Ovary (tissue), 3 donors: ENCODE measurements at regions not wholly inside any gene's neighbourhood (a gene's known extent, or its start where the extent isn't known, plus 50 kb on each side); places are given as distances from the start of the nearest gene placed in this dataset.

Source experiments
- POLR2A ChIP-seq: fragments of 450-650 bp; IDR thresholded peaks from one replicate; pipeline ENCODE4 v1.6.1; 2017; ENCODE audit warnings: antibody characterized with exemption, mild to moderate bottlenecking, moderate library complexity
- TF ChIP-seq, protein P1 (sequence below), 3 donors: fragments of 450-650 bp in 2 of 3; fragments of 200-600 bp in 1 of 3; IDR thresholded peaks; one replicate each; pipeline versions ENCODE4 v1.5.1 to v1.8.0; 2016 to 2022; ENCODE audit warnings: antibody characterized with exemption in 3 of 3, mild to moderate bottlenecking in 1 of 3
- donor health status: DM: no; HTN: no; CAD: no.

DNA sequence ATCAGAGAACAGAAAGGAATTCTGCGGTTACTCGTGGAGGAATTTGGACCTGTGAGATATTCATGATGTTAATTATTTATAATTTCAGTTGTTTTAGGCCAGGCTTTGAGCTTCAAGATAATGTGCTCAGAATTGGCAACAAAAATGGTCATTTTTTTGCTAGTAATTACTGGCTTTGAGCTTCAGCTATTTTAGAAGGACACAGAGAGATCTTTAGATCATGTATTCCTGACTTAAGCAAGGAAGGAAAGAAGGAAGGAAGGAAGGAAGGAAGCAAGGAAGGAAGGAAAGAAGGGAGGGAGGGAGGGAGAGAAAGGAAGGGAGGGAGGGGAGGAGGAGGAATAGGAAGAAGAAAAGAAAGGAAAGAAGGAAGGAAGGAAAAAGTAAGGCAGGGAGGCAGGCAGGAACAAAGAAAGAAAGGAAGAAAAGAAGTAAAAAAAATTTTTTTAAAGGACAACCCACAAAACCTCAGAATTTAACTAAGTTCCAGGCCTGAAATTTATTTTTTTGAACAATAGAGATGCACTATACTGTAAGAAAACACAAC, 277.9 kb upstream of the KLF3 start:
- TF ChIP-seq, protein P1, sequence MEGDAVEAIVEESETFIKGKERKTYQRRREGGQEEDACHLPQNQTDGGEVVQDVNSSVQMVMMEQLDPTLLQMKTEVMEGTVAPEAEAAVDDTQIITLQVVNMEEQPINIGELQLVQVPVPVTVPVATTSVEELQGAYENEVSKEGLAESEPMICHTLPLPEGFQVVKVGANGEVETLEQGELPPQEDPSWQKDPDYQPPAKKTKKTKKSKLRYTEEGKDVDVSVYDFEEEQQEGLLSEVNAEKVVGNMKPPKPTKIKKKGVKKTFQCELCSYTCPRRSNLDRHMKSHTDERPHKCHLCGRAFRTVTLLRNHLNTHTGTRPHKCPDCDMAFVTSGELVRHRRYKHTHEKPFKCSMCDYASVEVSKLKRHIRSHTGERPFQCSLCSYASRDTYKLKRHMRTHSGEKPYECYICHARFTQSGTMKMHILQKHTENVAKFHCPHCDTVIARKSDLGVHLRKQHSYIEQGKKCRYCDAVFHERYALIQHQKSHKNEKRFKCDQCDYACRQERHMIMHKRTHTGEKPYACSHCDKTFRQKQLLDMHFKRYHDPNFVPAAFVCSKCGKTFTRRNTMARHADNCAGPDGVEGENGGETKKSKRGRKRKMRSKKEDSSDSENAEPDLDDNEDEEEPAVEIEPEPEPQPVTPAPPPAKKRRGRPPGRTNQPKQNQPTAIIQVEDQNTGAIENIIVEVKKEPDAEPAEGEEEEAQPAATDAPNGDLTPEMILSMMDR (IDR thresholded peaks at IDR 0.05), result no peak
- no peak for TF ChIP-seq POLR2A
